ENCODE measurements at regions not wholly inside any gene's neighbourhood (a gene's known extent, or its start where the extent isn't known, plus 50 kb on each side); places are given as distances from the start of the nearest gene placed in this dataset.

DNA sequence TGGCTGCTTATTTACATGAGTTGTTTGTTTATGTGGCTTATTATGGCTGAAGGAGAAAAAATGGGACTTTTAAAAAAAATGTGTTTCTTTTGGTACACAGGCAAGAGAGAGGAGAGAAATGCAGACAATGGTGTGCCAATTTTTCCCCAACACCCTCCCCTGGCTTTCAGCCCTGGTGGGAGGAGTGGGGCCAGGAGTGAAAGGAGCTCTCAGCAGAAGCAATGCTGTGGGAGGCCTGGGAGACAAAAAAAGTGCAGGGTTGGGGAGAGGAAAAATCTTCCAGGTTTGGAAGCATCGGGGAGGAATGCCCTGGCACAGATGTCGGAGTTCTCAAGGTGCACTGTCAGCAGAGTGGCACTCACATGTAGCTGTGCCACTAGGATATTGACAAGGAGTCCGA is 117.7 kb upstream of the FOXB1 start:
- Histone ChIP-seq H3K4me2 (no peak overlapping the region), H3K27ac (no peak overlapping the region), H4K20me1 (ENCODE audit: insufficient read depth) (no peaks in the 10 kb centered on the region), H3K4me1 (ENCODE audit: low read depth, poor library complexity, severe bottlenecking) (no peaks in the 10 kb centered on the region), H3K9ac (no peak overlapping the region), H3K4me3 (IDR thresholded peaks at IDR 0.05; ENCODE audit: insufficient read depth, low read depth, low read length) (no peak overlapping the region), H3K27me3 (ENCODE audit: insufficient read depth, low read depth) (no peaks in the 10 kb centered on the region), H3K79me2 (ENCODE audit: insufficient read depth, low read depth) (no peaks in the 10 kb centered on the region), H3K36me3 (ENCODE audit: insufficient read depth) (no peaks in the 10 kb centered on the region), H2AFZ (ENCODE audit: low read depth) (no peak overlapping the region)
- TF ChIP-seq, protein P1, sequence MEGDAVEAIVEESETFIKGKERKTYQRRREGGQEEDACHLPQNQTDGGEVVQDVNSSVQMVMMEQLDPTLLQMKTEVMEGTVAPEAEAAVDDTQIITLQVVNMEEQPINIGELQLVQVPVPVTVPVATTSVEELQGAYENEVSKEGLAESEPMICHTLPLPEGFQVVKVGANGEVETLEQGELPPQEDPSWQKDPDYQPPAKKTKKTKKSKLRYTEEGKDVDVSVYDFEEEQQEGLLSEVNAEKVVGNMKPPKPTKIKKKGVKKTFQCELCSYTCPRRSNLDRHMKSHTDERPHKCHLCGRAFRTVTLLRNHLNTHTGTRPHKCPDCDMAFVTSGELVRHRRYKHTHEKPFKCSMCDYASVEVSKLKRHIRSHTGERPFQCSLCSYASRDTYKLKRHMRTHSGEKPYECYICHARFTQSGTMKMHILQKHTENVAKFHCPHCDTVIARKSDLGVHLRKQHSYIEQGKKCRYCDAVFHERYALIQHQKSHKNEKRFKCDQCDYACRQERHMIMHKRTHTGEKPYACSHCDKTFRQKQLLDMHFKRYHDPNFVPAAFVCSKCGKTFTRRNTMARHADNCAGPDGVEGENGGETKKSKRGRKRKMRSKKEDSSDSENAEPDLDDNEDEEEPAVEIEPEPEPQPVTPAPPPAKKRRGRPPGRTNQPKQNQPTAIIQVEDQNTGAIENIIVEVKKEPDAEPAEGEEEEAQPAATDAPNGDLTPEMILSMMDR (conservative IDR thresholded peaks at IDR 0.05; ENCODE audit: low read depth, low read length): no peak

DNA sequence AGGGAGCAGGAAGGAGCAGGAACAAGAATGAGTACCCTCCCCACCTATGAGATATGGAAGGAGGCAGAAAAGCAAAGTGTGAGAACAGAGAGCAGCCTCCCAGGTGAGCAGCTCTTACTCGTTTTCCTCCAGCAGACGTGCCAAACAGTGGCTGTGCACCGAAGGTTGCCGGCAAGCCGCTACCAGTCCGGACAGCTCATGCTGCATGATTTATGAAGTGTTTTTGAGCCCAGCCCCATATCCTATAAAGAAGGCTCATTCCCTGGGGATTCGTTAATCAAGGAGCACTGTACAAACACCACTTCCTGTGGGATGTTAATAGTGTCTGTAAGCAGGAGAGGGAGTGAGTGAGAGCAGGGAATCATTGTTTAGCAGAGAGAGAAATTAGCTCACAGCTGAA is 118.3 kb upstream of the FOXB1 start:
- H4K20me1 ChIP-seq (ENCODE audit: insufficient read depth): no peaks in the 10 kb centered on the region
- TF ChIP-seq, protein P1 (conservative IDR thresholded peaks at IDR 0.05; ENCODE audit: low read depth, low read length): no peak
- H3K4me1 ChIP-seq (ENCODE audit: low read depth, poor library complexity, severe bottlenecking): no peaks in the 10 kb centered on the region
- no peak overlapping the region for H3K9ac ChIP-seq
- no peak overlapping the region for H3K4me2 ChIP-seq
- H2AFZ ChIP-seq (ENCODE audit: low read depth): no peak overlapping the region
- H3K36me3 ChIP-seq (ENCODE audit: insufficient read depth): no peaks in the 10 kb centered on the region
- no peaks in the 10 kb centered on the region for H3K79me2 ChIP-seq (ENCODE audit: insufficient read depth, low read depth)
- no peaks in the 10 kb centered on the region for H3K27me3 ChIP-seq (ENCODE audit: insufficient read depth, low read depth)
- H3K27ac ChIP-seq: no peak overlapping the region
- H3K4me3 ChIP-seq (IDR thresholded peaks at IDR 0.05; ENCODE audit: insufficient read depth, low read depth, low read length): no peak overlapping the region

DNA sequence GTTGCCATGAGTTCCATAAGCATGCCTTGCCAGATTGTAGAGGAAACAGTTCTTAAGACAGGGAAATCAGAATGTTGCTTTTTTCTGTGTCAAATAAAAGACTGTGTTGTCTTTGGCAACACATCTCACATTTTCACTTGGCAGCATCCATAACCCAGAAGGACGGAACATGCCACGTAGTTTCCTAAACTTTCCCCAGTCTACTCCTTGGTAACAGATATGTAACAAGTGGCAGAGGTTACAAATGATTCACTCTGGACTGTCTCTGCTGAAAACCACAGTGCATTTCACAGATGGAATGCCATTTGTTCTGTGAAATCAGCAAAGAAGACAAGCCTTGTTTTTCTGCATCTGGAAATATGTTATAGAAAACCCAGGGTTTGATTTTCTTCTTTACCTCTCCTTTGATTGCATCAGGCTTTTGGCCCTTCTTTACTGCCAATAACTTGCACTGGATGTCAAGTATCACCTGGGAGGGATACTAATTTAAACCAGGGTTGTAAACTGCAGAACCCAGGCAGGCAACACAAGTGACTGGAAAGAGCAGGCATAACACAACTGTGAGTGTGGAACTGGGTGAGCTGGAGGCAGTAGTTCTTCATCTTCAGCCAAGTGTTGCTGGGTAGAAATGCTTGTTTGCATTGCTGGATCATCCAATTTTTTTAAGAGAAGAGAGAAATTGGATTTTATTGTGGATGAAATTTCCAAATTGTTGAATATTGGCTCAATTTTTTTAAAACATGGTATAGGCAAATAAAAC is 124.4 kb upstream of the FOXB1 start:
- Histone ChIP-seq H3K27me3 (ENCODE audit: insufficient read depth, low read depth) (no peaks in the 10 kb centered on the region), H4K20me1 (ENCODE audit: insufficient read depth) (no peaks in the 10 kb centered on the region), H3K79me2 (ENCODE audit: insufficient read depth, low read depth) (no peaks in the 10 kb centered on the region), H3K4me1 (ENCODE audit: low read depth, poor library complexity, severe bottlenecking) (no peaks in the 10 kb centered on the region), H2AFZ (ENCODE audit: low read depth) (no peak overlapping the region), H3K27ac (no peak overlapping the region), H3K4me2 (no peak overlapping the region), H3K4me3 (IDR thresholded peaks at IDR 0.05; ENCODE audit: insufficient read depth, low read depth, low read length) (no peak overlapping the region), H3K9ac (no peak overlapping the region), H3K36me3 (ENCODE audit: insufficient read depth) (no peaks in the 10 kb centered on the region)
- TF ChIP-seq, protein P1 (conservative IDR thresholded peaks at IDR 0.05; ENCODE audit: low read depth, low read length): no peak

DNA sequence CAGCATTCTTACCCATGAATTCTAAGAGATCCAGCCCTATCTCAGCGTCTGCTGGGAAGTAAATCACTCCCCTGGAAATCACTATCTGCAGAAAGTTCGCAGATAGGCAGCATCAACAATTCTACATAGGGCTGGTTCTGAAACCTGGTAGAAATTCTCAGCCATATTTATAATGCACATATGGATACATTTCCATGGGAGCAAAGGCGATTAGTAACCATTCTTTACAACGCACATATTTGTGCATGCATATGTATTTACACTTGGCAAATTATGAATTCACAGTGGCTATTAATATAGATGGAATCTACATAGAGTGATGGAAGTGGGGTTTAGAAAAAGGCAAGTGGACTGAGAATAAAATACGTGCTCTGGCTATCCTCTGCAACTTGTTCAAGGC is 128.0 kb upstream of the FOXB1 start:
- H3K36me3 ChIP-seq (ENCODE audit: insufficient read depth): no peaks in the 10 kb centered on the region
- H4K20me1 ChIP-seq (ENCODE audit: insufficient read depth): no peaks in the 10 kb centered on the region
- TF ChIP-seq, protein P1 (conservative IDR thresholded peaks at IDR 0.05; ENCODE audit: low read depth, low read length): no peak
- no peaks in the 10 kb centered on the region for H3K27me3 ChIP-seq (ENCODE audit: insufficient read depth, low read depth)
- H2AFZ ChIP-seq (ENCODE audit: low read depth): no peak overlapping the region
- H3K4me3 ChIP-seq (IDR thresholded peaks at IDR 0.05; ENCODE audit: insufficient read depth, low read depth, low read length): no peak overlapping the region
- H3K79me2 ChIP-seq (ENCODE audit: insufficient read depth, low read depth): no peaks in the 10 kb centered on the region
- no peaks in the 10 kb centered on the region for H3K4me1 ChIP-seq (ENCODE audit: low read depth, poor library complexity, severe bottlenecking)
- no peak overlapping the region for H3K4me2 ChIP-seq
- no peak overlapping the region for H3K9ac ChIP-seq
- no peak overlapping the region for H3K27ac ChIP-seq
